SK-N-SH treated with all-trans-retinoic acid at 6 μM for 48 hours (cell line): ENCODE measurements at regions not wholly inside any gene's neighbourhood (a gene's known extent, or its start where the extent isn't known, plus 50 kb on each side); places are given as distances from the start of the nearest gene placed in this dataset.

Source experiments
- ATAC-seq: fragments of 200-7000 bp; cut with Tn5 transposase; 3 replicates; pipeline ENCODE4 v1.9.1; 2020; ENCODE audit warnings: mild to moderate bottlenecking, moderate library complexity
- ARNTL ChIP-seq: fragments of 450-650 bp; formaldehyde crosslinking; IDR thresholded peaks from 2 replicates; pipeline ENCODE4 v1.5.0; 2020; ENCODE audit warnings: low read depth, mild to moderate bottlenecking, moderate library complexity, borderline replicate concordance
- BACH2 ChIP-seq: fragments of 250-450 bp; sonication (Bioruptor Pico); IDR thresholded peaks from 2 replicates; pipeline ENCODE4 v1.9.0; 2021; ENCODE audit warnings: mild to moderate bottlenecking, borderline replicate concordance
- CSDC2 ChIP-seq: fragments of 250-450 bp; sonication (Bioruptor Pico); IDR thresholded peaks from 2 replicates; pipeline ENCODE4 v1.5.0; 2020; ENCODE audit warnings: mild to moderate bottlenecking, moderate library complexity
- OSR1 ChIP-seq: fragments of 250-450 bp; sonication (Bioruptor Pico); IDR thresholded peaks from 2 replicates; pipeline ENCODE4 v1.8.0; 2022; ENCODE audit warnings: moderate library complexity, mild to moderate bottlenecking, inconsistent platforms
- PPARA ChIP-seq: fragments of 250-450 bp; sonication (Bioruptor Pico); IDR thresholded peaks from 2 replicates; pipeline ENCODE4 v1.5.0; 2020; ENCODE audit warnings: mild to moderate bottlenecking, borderline replicate concordance
- RARB ChIP-seq: fragments of 250-450 bp; sonication (Bioruptor Pico); IDR thresholded peaks from 2 replicates; pipeline ENCODE4 v1.8.0; 2021; ENCODE audit warnings: mild to moderate bottlenecking, moderate library complexity
- TCF4 ChIP-seq: fragments of 250-450 bp; sonication (Bioruptor Pico); IDR thresholded peaks from 2 replicates; pipeline ENCODE4 v1.8.0; 2021; ENCODE audit warnings: mild to moderate bottlenecking, moderate library complexity, borderline replicate concordance
- TOX ChIP-seq: fragments of 250-450 bp; sonication (Bioruptor Pico); IDR thresholded peaks from 2 replicates; pipeline ENCODE4 v1.8.0; 2021; ENCODE audit warnings: mild to moderate bottlenecking, moderate library complexity, borderline replicate concordance
- ZFP3 ChIP-seq: fragments of 250-450 bp; sonication (Bioruptor Pico); IDR thresholded peaks from 2 replicates; pipeline ENCODE4 v1.5.0; 2020; ENCODE audit warnings: mild to moderate bottlenecking, moderate library complexity
- ZFP30 ChIP-seq: fragments of 450-650 bp; formaldehyde crosslinking; IDR thresholded peaks from 2 replicates; pipeline ENCODE4 v1.5.0; 2022; ENCODE audit warnings: mild to moderate bottlenecking, moderate library complexity
- ZNF565 ChIP-seq: fragments of 450-650 bp; formaldehyde crosslinking; conservative IDR thresholded peaks from 2 replicates; pipeline ENCODE4 v1.5.0; 2020; ENCODE audit warnings: low read depth, mild to moderate bottlenecking, moderate library complexity
- ZNF70 ChIP-seq: fragments of 450-650 bp; formaldehyde crosslinking; IDR thresholded peaks from 2 replicates; pipeline ENCODE4 v1.5.0; 2020; ENCODE audit warnings: mild to moderate bottlenecking, moderate library complexity
- ZNF8 ChIP-seq: fragments of 450-650 bp; formaldehyde crosslinking; IDR thresholded peaks from 2 replicates; pipeline ENCODE4 v1.5.0; 2020; ENCODE audit warnings: mild to moderate bottlenecking, moderate library complexity
- TF ChIP-seq, protein P1 (sequence below): fragments of 250-450 bp; sonication (Bioruptor Pico); IDR thresholded peaks from 2 replicates; pipeline ENCODE4 v1.5.1; 2020; ENCODE audit warnings: low read depth, mild to moderate bottlenecking, moderate library complexity
- TF ChIP-seq, protein P2 (sequence below): fragments of 250-450 bp; sonication (Bioruptor Pico); IDR thresholded peaks from 2 replicates; pipeline ENCODE4 v1.5.1; 2021; ENCODE audit warnings: mild to moderate bottlenecking, moderate library complexity
- TF ChIP-seq, protein P3 (sequence below): fragments of 250-450 bp; sonication (Bioruptor Pico); IDR thresholded peaks from 2 replicates; pipeline ENCODE4 v1.5.0; 2020; ENCODE audit warnings: mild to moderate bottlenecking, moderate library complexity
- TF ChIP-seq, protein P4 (sequence below): fragments of 250-450 bp; sonication (Bioruptor Pico); IDR thresholded peaks from 2 replicates; pipeline ENCODE4 v1.8.0; 2021; ENCODE audit warnings: low read depth, mild to moderate bottlenecking, moderate library complexity, borderline replicate concordance

DNA sequence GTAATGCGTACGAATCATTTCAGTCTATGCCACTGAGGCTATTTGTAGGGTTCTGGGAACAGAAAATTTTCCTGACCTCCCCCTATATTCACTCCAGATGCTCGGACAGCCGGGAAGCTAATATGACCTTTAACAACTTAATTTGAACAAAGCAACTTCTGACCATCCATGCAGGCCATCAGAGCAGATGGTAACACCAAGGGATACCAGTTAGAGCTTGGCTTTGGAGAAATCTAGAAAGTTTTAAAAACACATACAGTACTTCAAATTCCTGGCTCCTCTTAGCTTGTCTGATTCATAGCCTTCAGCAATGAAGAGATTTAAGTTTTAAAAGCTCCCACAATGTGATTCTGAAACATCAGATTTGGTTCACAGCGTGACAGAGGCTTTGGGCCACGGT, 257.3 kb downstream of the GPAM start (continued):
- TF ChIP-seq, protein P1, sequence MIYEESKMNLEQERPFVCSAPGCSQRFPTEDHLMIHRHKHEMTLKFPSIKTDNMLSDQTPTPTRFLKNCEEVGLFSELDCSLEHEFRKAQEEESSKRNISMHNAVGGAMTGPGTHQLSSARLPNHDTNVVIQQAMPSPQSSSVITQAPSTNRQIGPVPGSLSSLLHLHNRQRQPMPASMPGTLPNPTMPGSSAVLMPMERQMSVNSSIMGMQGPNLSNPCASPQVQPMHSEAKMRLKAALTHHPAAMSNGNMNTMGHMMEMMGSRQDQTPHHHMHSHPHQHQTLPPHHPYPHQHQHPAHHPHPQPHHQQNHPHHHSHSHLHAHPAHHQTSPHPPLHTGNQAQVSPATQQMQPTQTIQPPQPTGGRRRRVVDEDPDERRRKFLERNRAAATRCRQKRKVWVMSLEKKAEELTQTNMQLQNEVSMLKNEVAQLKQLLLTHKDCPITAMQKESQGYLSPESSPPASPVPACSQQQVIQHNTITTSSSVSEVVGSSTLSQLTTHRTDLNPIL (CRISPR knock-in tag): no peak

DNA sequence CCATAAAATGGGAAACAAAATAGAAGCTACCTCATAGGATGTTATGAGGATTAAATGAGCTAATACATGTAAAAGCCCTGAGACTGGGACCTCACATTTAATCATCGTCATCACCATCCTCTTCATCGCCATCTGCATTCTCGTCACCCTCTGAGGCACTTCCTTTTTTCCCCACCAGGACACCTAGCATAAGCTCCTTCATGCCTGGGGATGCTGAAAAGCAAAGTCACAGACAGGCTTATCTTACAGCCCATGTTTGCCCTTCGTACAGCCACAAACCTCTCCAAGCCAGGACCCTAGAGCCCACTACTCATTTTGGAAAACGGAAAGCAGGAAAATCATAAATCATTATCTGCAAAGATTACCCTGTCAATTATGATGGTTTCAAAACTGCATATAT, 249.6 kb downstream of the GPAM start:
- ATAC-seq: no peak
- TF ChIP-seq BACH2 (CRISPR knock-in tag) (no peak), TCF4 (CRISPR knock-in tag) (no peak), ZNF70 (CRISPR knock-in tag) (no peak)
- TF ChIP-seq, protein P2, sequence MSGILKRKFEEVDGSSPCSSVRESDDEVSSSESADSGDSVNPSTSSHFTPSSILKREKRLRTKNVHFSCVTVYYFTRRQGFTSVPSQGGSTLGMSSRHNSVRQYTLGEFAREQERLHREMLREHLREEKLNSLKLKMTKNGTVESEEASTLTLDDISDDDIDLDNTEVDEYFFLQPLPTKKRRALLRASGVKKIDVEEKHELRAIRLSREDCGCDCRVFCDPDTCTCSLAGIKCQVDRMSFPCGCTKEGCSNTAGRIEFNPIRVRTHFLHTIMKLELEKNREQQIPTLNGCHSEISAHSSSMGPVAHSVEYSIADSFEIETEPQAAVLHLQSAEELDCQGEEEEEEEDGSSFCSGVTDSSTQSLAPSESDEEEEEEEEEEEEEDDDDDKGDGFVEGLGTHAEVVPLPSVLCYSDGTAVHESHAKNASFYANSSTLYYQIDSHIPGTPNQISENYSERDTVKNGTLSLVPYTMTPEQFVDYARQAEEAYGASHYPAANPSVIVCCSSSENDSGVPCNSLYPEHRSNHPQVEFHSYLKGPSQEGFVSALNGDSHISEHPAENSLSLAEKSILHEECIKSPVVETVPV: no peak

DNA sequence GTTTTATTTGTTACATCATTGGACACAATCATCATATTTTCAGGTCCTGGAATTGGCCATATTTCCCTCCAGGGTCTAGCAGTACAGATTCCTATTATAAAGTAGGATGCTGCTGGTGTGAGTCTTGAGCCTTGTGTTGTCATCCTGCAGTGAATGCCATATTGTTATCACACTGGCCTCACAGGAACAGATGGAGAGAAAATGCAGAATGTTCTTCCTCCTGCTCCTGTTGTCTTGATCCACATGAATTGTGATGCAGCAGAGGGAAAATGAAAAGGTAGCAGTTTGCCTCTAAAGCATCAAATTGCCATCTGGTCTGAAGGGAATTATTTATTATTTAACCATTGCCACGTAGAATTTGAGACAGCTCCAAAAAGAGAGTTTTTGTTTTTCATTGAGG, 248.6 kb downstream of the GPAM start:
- TF ChIP-seq ZNF8 (CRISPR knock-in tag) (no peak), ZNF70 (CRISPR knock-in tag) (no peak), ZNF565 (no peak), BACH2 (CRISPR knock-in tag) (no peak), TCF4 (CRISPR knock-in tag) (no peak), PPARA (CRISPR knock-in tag) (no peak)
- TF ChIP-seq, protein P2: no peak
- TF ChIP-seq, protein P3, sequence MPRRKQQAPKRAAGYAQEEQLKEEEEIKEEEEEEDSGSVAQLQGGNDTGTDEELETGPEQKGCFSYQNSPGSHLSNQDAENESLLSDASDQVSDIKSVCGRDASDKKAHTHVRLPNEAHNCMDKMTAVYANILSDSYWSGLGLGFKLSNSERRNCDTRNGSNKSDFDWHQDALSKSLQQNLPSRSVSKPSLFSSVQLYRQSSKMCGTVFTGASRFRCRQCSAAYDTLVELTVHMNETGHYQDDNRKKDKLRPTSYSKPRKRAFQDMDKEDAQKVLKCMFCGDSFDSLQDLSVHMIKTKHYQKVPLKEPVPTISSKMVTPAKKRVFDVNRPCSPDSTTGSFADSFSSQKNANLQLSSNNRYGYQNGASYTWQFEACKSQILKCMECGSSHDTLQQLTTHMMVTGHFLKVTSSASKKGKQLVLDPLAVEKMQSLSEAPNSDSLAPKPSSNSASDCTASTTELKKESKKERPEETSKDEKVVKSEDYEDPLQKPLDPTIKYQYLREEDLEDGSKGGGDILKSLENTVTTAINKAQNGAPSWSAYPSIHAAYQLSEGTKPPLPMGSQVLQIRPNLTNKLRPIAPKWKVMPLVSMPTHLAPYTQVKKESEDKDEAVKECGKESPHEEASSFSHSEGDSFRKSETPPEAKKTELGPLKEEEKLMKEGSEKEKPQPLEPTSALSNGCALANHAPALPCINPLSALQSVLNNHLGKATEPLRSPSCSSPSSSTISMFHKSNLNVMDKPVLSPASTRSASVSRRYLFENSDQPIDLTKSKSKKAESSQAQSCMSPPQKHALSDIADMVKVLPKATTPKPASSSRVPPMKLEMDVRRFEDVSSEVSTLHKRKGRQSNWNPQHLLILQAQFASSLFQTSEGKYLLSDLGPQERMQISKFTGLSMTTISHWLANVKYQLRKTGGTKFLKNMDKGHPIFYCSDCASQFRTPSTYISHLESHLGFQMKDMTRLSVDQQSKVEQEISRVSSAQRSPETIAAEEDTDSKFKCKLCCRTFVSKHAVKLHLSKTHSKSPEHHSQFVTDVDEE: no peak
- ATAC-seq: no peak

DNA sequence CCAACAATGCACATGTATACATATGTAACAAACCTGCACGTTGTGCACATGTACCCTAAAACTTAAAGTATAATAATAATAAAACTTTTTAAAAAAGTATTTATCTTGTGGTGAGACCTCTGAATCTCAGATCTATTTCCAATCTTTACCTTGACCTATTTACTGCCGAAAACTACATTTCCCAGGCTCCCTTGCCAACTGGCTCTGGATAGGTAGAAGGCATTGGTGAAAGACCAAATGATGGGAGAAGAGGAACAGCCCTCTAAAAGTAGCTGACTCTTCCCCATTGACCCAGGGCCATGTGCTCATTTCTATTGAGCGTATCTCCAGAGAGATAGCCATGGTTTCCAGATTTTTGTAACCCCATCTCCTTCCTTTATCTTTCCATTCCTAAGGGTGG, 247.4 kb downstream of the GPAM start:
- ATAC-seq: no peak
- TF ChIP-seq BACH2 (CRISPR knock-in tag): no peak
- TF ChIP-seq TOX (CRISPR knock-in tag): no peak
- no peak for TF ChIP-seq OSR1 (CRISPR knock-in tag)
- TF ChIP-seq ZFP30 (CRISPR knock-in tag): no peak
- TF ChIP-seq, protein P3: no peak
- no peak for TF ChIP-seq ZNF565
- TF ChIP-seq, protein P2: no peak
- TF ChIP-seq PPARA (CRISPR knock-in tag): no peak
- no peak for TF ChIP-seq ZFP3 (CRISPR knock-in tag)
- TF ChIP-seq ZNF70 (CRISPR knock-in tag): no peak
- TF ChIP-seq CSDC2 (CRISPR knock-in tag): no peak
- TF ChIP-seq RARB (CRISPR knock-in tag): no peak
- TF ChIP-seq, protein P4, sequence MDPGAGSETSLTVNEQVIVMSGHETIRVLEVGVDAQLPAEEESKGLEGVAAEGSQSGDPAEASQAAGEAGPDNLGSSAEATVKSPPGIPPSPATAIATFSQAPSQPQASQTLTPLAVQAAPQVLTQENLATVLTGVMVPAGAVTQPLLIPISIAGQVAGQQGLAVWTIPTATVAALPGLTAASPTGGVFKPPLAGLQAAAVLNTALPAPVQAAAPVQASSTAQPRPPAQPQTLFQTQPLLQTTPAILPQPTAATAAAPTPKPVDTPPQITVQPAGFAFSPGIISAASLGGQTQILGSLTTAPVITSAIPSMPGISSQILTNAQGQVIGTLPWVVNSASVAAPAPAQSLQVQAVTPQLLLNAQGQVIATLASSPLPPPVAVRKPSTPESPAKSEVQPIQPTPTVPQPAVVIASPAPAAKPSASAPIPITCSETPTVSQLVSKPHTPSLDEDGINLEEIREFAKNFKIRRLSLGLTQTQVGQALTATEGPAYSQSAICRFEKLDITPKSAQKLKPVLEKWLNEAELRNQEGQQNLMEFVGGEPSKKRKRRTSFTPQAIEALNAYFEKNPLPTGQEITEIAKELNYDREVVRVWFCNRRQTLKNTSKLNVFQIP (CRISPR knock-in tag): no peak
- TF ChIP-seq ARNTL (CRISPR knock-in tag): no peak
- no peak for TF ChIP-seq TCF4 (CRISPR knock-in tag)
